ENCODE measurements at regions not wholly inside any gene's neighbourhood (a gene's known extent, or its start where the extent isn't known, plus 50 kb on each side); places are given as distances from the start of the nearest gene placed in this dataset.
"Not testable (repeated sequence)": the region's sequence is repeated elsewhere in the genome, so short reads cannot be mapped to it uniquely, and the experiment has no call there.

DNA sequence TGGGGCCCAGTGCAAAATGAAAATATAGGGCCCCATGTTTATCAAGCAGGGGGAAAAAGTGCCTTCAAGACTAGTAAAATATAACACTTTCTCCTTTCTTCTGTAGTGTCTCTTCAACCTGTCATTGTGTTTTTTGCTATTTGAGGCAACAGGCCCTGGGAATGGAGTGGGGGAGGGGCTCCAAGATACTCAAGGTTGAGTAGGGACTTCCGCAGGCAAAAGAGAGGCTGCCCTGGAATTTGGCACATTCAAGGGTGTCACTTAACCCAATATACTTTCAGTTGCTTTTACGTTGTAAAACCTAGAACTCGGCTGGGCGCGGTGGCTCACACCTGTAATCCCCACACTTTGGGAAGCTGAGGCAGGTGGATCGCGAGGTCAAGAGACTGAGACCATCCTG, 154.9 kb downstream of the ALDH8A1 start:
- no peak for DNase-seq (ENCODE audit: low read depth, low spot score)
- H3K27ac ChIP-seq = no peak overlapping the region

DNA sequence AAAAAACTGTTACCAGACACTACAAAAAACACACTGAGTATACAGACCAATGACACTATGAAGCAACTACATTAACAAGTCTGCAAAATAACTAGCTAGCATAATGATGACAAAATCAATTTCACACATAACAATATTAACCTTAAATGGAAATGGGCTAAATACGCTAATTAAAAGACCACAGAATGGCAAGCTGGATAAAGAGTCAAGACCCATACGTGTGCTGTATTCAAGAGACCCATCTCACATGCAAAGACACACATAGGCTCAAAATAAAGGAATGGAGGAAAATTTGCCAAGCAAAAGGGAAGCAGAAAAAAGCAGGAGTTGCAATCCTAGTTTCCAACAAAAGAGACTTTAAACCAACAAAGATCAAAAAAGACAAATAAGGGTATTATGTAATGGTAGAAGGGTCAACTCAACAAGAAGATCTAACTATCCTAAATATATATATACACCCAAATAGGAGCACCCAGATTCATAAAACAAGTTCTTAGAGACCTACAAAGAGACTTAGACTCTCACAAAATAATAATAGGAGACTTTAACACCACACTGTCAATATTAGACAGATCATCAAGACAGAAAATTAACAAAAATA, 158.6 kb downstream of the ALDH8A1 start:
- H3K27ac ChIP-seq; DNase-seq (ENCODE audit: low read depth, low spot score): not testable (repeated sequence)

DNA sequence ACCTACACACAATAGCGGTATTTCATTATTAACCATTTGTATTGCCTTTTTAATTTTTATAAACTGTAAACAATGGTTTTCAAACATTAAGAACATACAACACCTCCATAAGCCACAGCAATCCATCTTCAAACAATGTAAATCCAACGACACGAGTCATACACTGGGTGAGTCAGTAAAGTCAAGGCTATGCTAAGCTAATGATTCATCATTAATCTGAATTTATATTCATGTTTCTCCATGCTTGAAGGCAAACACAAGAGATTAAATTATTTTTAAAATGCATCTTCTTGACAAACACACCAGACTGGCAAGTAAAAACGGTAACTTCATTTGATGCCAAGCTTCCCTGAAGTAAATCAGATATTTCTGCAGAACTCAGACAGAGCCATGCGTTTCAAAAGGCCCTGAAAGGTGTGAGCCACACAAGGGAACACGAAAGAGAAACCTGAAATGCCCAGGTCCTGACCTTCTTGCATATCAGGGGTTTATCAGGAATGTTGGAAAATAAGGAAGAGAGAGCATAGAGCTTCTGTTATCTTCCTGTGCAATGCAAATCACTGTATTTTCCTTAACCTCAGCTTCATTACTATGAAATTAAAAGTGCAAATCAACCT, 162.5 kb downstream of the ALDH8A1 start:
- peak; percentile 53 for DNase-seq (ENCODE audit: low read depth, low spot score)
- no peak overlapping the region for H3K27ac ChIP-seq

- H3K27ac ChIP-seq = no peak overlapping the region
- no peak for DNase-seq (ENCODE audit: low read depth, low spot score)
These were observed 165.6 kb downstream of the ALDH8A1 start for GRCh38 chr6:134784336-134784735.

DNA sequence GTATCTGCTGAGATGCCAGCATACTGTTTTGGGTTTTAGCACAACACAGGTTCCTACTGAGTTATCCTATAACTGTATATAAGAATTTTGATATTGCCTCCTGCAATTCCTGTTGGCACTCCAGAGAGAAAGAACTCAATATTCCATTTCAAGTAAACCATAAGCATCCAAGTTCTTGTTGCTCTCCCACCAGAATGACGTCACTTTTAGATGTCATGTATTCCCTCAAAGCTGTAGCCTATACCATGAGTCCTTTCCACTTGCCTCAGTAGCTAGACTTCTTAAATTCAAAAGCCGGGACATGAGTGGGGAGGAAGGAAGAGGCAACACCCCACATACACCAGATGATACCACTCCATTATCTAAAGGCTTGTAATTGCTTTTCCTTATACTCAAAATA, 171.5 kb downstream of the ALDH8A1 start:
- no peak for DNase-seq (ENCODE audit: low read depth, low spot score)
- no peak overlapping the region for H3K27ac ChIP-seq

GRCh38 chr6:134774201-134774638, 175.7 kb downstream of the ALDH8A1 start:
- DNase-seq (ENCODE audit: low read depth, low spot score) = no peak
- no peak overlapping the region for H3K27ac ChIP-seq

DNA sequence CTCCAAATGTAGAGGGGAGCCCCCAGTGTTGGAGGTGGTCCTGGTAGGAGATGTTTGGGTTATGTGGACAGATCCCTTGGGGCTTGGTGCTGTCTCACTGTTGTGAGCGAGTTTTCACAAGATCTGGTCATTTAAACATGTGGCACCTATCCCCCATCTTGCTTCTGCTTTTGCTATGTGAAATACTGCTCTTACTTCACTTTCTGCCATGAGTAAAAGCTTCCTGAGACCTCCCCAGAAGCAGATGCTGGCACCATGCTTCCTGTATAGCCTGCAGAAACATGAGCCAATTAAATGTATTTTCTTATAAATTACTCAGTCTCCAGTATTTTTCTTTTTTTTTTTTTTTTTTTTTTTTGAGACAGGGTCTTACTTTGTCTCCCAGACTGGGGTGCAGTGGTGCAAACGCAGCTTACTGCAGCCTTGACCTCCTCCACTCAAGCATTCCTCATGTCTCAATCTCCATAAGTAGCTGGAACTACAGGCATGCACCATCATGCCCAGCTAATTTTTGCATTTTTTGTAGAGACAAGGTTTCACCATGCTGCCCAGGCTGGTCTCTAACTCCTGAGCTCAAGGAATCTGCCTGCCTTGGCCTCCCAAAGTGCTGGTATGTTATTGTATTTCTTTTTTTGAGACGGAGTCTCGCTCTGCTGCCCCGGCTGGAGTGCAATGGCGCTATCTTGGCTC, 177.1 kb downstream of the ALDH8A1 start:
- DNase-seq (ENCODE audit: low read depth, low spot score) = no peak
- H3K27ac ChIP-seq = no peak overlapping the region

DNA sequence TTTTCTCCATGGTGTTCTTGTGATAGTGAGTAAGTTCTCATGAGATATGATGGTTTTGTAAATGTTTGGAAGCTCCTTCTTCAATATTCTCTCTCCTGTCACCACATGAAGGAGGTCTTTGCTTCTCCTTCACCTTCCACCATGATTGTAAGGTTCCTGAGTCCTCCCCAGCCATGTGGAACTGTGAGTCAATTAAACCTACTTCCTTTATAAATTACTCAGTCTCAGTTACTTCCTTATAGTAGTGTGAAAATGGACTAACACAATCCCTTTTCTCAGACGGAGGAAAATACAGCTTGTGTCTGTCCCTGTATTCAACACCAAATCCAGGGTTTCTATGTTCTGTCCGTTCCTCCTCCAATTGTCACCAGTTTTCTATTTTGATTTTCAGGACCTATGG, 181.0 kb downstream of the ALDH8A1 start:
- no peak overlapping the region for H3K27ac ChIP-seq
- no peak for DNase-seq (ENCODE audit: low read depth, low spot score)

GRCh38 chr6:134766497-134766896, 183.4 kb downstream of the ALDH8A1 start:
- DNase-seq (ENCODE audit: low read depth, low spot score) = no peak
- no peak overlapping the region for H3K27ac ChIP-seq

- no peak for DNase-seq (ENCODE audit: low read depth, low spot score)
- H3K27ac ChIP-seq = no peak overlapping the region
These were observed 185.2 kb downstream of the ALDH8A1 start for GRCh38 chr6:134764741-134765140.

DNA sequence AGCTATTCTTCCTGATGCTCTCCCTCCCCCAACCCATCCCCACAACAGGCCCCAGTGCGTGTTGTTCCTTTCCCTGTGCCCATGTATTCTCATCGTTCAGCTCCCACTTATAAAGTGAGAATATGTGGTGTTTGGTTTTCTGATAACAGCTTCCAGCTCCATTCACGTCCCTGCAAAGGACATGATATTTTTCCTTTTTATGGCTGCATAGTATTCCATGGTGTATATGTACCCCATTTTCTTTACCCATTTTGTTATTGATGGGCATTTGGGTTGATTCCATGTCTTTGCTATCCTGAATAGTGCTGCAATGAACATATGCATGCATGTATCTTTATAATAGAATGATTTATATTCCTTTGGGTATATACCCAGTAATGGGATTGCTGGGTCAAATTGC, 186.3 kb downstream of the ALDH8A1 start:
- not testable (repeated sequence) for H3K27ac ChIP-seq; DNase-seq (ENCODE audit: low read depth, low spot score)

DNA sequence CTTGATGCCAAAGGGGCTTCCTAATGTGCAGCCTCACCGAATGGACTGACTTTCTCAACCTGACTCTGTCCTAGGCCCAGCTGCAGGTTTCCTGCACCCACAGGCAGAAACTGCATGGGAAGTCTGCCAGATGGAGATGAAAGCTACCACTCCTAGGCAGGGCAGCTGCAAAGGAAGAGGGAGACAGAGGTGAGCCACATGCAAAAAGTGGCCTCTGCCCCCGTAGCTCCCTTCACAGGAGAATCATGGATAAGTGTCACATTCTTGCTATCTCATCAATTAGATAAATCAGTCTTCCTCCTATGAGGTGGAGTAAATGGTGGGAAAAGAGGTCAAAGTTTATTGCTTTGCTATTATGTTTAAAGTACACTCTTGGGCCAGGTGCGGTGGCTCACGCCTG, 191.3 kb downstream of the ALDH8A1 start:
- DNase-seq (ENCODE audit: low read depth, low spot score) = no peak
- no peak overlapping the region for H3K27ac ChIP-seq

DNA sequence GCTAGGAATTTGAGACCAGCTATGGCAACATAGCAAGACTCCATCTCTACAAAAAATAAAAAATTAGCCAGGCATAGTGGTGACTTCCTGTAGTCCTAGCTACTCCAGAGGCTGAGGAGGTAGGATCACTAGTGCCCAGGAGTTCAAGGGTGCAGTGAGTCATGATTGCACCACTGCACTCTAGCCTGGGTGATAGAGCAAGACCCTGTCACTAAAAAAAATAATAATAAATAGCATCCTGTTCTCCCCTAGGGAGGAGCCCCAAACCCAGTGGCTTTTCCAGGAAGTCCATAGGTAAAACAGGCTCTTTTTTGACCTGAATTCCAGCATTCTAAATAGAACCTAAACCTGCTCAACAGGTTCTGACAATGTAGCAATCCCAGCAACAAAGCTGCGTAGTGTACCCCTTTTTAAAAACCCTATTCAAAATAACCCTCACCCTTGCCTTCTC, 192.0 kb downstream of the ALDH8A1 start:
- no peak for DNase-seq (ENCODE audit: low read depth, low spot score)
- no peak overlapping the region for H3K27ac ChIP-seq

DNA sequence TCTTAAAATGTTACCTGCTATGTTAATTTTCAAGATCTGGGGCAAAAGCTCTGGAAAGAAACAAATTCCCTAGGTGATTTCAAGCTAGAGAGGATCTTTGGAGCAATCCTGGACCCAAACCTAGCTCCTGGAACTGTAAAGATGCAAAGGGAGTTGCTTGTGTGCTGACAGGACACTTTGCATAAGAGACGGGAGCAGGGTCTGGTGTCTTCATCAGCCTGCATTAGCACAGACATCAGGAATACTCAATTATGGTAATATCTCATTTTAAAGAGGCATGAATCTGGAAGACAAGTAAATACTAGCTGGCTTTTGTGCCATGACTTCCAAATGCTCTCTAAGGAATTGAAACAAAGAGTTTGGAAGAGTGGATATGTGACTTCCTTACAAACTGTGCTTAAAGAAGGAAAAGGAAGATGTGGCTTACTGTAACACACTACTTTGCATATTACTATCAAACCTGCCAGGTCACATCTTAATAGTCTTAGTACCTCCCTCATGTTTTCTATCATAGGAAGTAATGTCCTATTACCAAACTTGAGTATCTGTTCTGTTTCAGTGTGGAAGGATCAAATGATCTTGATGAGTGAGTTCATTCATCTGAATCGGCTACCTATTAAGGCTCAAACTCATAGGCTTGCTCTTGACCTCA, 193.4 kb downstream of the ALDH8A1 start:
- H3K27ac ChIP-seq = no peak overlapping the region
- no peak for DNase-seq (ENCODE audit: low read depth, low spot score)

GRCh38 chr6:134754013-134754690, 195.7 kb downstream of the ALDH8A1 start:
- no peak overlapping the region for H3K27ac ChIP-seq
- DNase-seq (ENCODE audit: low read depth, low spot score) = no peak

DNA sequence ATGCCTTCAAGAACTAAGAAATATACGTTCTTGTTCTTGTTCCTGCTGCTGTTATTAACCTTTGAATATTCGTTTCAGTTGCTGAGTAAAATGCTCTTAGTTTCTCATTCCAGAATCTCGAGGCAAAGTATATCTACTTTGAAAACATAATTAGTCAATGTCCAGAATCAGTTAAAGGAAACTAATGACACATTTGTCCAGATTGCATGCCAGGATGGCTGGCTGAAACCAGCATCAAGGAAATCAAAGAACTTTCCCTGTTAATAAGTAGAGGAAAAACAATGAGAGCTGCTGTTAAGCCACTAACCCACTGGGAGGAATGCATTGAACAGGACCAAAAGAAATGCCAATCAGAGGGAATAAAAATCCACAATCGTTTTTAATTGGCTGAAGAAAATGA, 196.9 kb downstream of the ALDH8A1 start:
- no peak for DNase-seq (ENCODE audit: low read depth, low spot score)
- H3K27ac ChIP-seq = no peak overlapping the region

DNA sequence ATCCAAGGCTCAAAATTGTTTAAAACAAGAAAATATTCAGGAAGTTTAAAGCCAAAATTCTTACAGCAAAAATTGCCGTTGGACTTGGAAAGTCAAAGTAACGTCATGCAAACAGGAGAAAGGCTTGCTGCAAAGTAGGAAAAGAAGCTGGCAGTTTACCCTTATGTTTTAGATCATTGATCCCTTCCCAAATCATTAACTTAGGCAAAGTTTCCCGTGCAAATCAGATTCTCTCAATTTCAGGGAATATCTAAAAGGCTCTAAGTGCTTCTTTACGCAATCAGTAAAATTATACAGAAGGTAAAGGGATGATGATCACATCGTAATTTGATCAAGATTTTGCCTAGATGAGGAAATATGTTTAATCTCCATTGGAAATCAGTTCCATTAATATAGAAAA, 197.5 kb downstream of the ALDH8A1 start:
- DNase-seq (ENCODE audit: low read depth, low spot score) = no peak

GRCh38 chr6:134750669-134751068, 199.2 kb downstream of the ALDH8A1 start:
- no peak overlapping the region for H3K27ac ChIP-seq
- no peak for DNase-seq (ENCODE audit: low read depth, low spot score)

More for the DNA sequence above, 197.5 kb downstream of the ALDH8A1 start:
- H3K27ac ChIP-seq = no peak overlapping the region

DNA sequence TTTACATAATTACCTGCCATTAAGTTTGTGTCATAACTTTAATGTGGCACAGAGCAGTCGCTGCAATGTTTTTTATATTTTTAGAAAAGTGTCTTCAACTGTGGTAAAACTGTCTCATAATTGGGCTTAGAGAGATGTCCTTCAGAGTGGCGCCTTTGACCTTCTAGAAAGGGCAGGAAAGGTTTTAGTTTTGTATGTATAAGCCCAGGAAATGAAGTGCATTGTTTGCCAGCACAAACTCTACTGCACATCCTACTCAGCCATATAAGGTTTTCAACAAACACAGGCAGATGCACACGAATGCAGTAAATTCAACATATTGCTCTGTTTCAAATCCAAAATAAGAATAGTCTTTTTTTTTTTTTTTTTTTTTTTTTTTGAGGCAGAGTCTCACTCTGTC, 201.4 kb downstream of the ALDH8A1 start:
- no peak overlapping the region for H3K27ac ChIP-seq

GRCh38 chr6:134747197-134747596, 202.7 kb downstream of the ALDH8A1 start:
- H3K27ac ChIP-seq; DNase-seq (ENCODE audit: low read depth, low spot score): not testable (repeated sequence)

More for the DNA sequence above, 201.4 kb downstream of the ALDH8A1 start:
- no peak for DNase-seq (ENCODE audit: low read depth, low spot score)

All from epithelial cell of prostate (primary cell).